ENCODE measurements at regions not wholly inside any gene's neighbourhood (a gene's known extent, or its start where the extent isn't known, plus 50 kb on each side); places are given as distances from the start of the nearest gene placed in this dataset.
A peak's percentile ranks its signal among the peaks of the same experiment; 100 is the strongest.

DNA sequence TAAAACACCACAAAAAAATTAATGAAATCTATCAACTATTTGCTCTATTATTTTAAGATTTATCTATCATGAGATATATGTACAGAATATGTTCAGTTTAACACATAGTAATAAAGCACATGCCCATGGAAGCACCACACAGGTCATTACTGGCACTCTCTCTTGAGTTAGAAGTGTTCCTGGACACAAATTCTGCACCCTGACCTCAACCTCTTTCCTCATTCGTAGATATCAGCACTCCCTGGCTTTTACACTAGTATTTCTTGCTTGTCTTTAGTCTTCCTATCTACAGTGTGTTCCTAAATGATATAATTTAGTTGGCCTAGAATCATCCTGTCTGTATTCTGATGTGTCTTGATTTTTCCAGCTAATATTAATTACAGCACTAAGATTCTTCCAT, 321.0 kb upstream of the SOX5 start:
- Mint-ChIP-seq H3K4me3 (ENCODE audit: unreplicated experiment) (no peak overlapping the region), H3K9me3 (ENCODE audit: unreplicated experiment) (no peaks in the 10 kb centered on the region), H3K36me3 (ENCODE audit: low read depth, unreplicated experiment) (no peaks in the 10 kb centered on the region), H3K27me3 (ENCODE audit: unreplicated experiment) (no peaks in the 10 kb centered on the region), H3K27ac (ENCODE audit: unreplicated experiment) (no peak overlapping the region), H3K4me1 (ENCODE audit: unreplicated experiment) (no peaks in the 10 kb centered on the region)
- TF ChIP-seq, protein P1, sequence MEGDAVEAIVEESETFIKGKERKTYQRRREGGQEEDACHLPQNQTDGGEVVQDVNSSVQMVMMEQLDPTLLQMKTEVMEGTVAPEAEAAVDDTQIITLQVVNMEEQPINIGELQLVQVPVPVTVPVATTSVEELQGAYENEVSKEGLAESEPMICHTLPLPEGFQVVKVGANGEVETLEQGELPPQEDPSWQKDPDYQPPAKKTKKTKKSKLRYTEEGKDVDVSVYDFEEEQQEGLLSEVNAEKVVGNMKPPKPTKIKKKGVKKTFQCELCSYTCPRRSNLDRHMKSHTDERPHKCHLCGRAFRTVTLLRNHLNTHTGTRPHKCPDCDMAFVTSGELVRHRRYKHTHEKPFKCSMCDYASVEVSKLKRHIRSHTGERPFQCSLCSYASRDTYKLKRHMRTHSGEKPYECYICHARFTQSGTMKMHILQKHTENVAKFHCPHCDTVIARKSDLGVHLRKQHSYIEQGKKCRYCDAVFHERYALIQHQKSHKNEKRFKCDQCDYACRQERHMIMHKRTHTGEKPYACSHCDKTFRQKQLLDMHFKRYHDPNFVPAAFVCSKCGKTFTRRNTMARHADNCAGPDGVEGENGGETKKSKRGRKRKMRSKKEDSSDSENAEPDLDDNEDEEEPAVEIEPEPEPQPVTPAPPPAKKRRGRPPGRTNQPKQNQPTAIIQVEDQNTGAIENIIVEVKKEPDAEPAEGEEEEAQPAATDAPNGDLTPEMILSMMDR (IDR thresholded peaks at IDR 0.05; ENCODE audit: unreplicated experiment), result no peak
- DNase-seq (ENCODE audit: low spot score), result no peak

DNA sequence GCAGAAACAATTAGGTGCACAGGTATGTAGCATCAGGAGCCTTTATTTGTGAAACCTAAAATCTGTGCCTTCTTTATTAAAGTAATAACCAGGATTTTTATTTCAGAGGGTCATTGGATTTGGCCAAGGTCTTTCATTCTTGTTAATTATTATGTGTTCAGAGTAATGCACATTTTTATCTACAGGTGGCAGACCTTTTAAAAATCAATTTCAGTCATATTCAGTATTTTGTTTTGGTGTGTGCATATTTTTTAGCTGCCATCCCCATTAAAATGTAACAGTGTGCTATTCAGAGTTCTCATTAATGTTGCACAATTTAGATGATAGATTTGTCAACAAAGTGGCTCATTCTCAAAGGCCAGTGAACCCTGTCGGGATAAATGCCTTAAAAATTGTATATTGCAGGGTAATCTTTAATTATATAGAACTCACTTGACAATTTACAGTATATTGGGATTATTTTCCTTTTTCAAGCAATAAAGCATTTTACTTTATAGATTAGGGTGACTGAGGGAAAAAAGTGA, 319.3 kb upstream of the SOX5 start:
- Mint-ChIP-seq H3K4me1 (ENCODE audit: unreplicated experiment) (no peaks in the 10 kb centered on the region), H3K27ac (ENCODE audit: unreplicated experiment) (no peak overlapping the region), H3K27me3 (ENCODE audit: unreplicated experiment) (no peaks in the 10 kb centered on the region), H3K4me3 (ENCODE audit: unreplicated experiment) (no peak overlapping the region), H3K36me3 (ENCODE audit: low read depth, unreplicated experiment) (no peaks in the 10 kb centered on the region), H3K9me3 (ENCODE audit: unreplicated experiment) (no peaks in the 10 kb centered on the region)
- TF ChIP-seq, protein P1 (IDR thresholded peaks at IDR 0.05; ENCODE audit: unreplicated experiment), result peak; percentile 35
- no peak for DNase-seq (ENCODE audit: low spot score)

DNA sequence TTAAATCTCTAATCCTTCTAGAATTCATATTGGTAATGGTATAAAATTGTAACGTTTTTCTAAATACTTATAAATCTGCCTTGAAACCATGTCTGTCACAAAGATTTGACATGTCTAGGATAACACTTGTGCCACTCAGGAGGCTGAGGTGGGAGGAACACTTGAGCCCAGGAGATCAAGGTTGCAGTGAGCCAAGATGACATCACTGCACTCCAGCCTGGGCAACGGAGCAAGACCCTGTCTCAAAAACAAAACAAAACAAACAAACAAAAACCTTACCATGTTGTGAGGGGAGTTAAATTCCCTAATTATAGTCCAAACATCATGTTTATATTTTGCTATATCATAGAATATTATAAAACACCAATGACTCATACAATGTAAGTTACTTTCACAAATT, 317.5 kb upstream of the SOX5 start:
- H3K36me3 Mint-ChIP-seq (ENCODE audit: low read depth, unreplicated experiment), result no peaks in the 10 kb centered on the region
- no peaks in the 10 kb centered on the region for H3K27me3 Mint-ChIP-seq (ENCODE audit: unreplicated experiment)
- TF ChIP-seq, protein P1 (IDR thresholded peaks at IDR 0.05; ENCODE audit: unreplicated experiment), result no peak
- H3K27ac Mint-ChIP-seq (ENCODE audit: unreplicated experiment), result no peak overlapping the region
- no peaks in the 10 kb centered on the region for H3K9me3 Mint-ChIP-seq (ENCODE audit: unreplicated experiment)
- DNase-seq (ENCODE audit: low spot score), result no peak
- no peaks in the 10 kb centered on the region for H3K4me1 Mint-ChIP-seq (ENCODE audit: unreplicated experiment)
- H3K4me3 Mint-ChIP-seq (ENCODE audit: unreplicated experiment), result no peak overlapping the region

DNA sequence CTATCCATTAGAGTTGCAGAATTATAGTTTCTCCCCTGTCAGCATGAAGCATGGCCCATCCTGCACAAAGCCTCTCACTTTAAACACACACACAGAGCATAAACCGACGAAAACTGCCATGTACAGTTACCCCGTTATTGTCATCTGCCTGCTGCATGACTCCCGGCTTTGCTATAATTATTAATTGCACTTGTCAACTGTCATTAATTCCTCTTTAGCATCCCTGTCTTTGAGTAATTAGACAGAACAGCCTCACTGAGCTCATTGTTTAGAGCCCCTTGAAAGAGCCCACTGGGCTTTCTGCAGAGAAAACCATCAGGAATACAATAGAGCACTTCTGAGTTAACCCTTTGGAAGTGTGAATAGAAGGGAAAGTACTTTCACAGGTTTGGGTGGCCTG, 307.2 kb upstream of the SOX5 start:
- TF ChIP-seq, protein P1 (IDR thresholded peaks at IDR 0.05; ENCODE audit: unreplicated experiment), result no peak
- Mint-ChIP-seq H3K27me3 (ENCODE audit: unreplicated experiment) (no peaks in the 10 kb centered on the region), H3K27ac (ENCODE audit: unreplicated experiment) (no peak overlapping the region), H3K36me3 (ENCODE audit: low read depth, unreplicated experiment) (no peaks in the 10 kb centered on the region), H3K4me3 (ENCODE audit: unreplicated experiment) (no peak overlapping the region), H3K9me3 (ENCODE audit: unreplicated experiment) (no peaks in the 10 kb centered on the region), H3K4me1 (ENCODE audit: unreplicated experiment) (peaks cover 17% of the 10 kb centered on the region)
- DNase-seq (ENCODE audit: low spot score), result no peak

DNA sequence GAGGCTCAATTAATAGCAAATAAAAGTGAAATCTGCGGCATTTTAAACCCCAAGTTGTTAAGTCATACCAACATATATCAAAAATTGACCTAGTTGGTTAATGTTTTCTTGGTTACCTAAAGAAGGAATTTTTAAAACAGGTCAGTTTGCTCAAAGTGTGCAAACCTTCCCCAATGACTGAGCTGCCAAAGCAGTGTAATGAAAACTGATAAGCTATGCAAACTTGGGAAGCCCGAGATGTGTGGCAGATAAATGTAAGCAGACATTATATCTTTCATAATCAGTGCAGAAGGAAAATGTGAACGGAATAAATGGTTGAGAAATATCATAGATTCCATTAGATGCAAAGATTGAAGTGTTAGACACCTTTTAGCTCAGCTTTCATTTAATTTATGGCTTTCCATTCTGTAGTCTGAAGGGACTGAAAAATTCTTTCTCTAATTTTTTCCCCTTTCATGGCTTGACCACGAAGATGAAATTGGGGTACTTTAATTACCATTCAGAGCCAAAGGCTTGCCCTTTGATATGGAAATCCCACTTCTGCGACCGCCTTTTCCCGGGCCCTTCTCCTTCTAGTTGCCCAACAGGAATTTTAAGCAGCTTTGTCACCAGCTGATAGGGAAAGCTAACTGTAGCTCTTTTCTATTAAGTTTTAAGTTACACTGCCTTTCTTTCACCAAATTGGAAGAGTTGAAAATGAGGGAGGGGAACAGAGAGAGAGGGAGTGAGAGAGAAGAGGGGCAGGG, 306.6 kb upstream of the SOX5 start:
- Mint-ChIP-seq H3K9me3 (ENCODE audit: unreplicated experiment) (no peaks in the 10 kb centered on the region), H3K4me1 (ENCODE audit: unreplicated experiment) (peaks cover 17% of the 10 kb centered on the region), H3K36me3 (ENCODE audit: low read depth, unreplicated experiment) (no peaks in the 10 kb centered on the region), H3K27me3 (ENCODE audit: unreplicated experiment) (no peaks in the 10 kb centered on the region), H3K4me3 (ENCODE audit: unreplicated experiment) (no peak overlapping the region), H3K27ac (ENCODE audit: unreplicated experiment) (no peak overlapping the region)
- TF ChIP-seq, protein P1 (IDR thresholded peaks at IDR 0.05; ENCODE audit: unreplicated experiment), result no peak
- DNase-seq (ENCODE audit: low spot score), result no peak

All from endothelial cell (in vitro differentiated cells).